NCI-H774 (cell line): ENCODE measurements at regions not wholly inside any gene's neighbourhood (a gene's known extent, or its start where the extent isn't known, plus 50 kb on each side); places are given as distances from the start of the nearest gene placed in this dataset.
"Not testable (repeated sequence)": the region's sequence is repeated elsewhere in the genome, so short reads cannot be mapped to it uniquely, and the experiment has no call there.

Source experiments
- DNase-seq: peaks from one replicate; lab custom pipeline; 2025; lab: John Stamatoyannopoulos, UW

GRCh38 chr14:49367696-49368095 lies 218.5 kb downstream of the RPS29 start:
- DNase-seq: no peak

DNA sequence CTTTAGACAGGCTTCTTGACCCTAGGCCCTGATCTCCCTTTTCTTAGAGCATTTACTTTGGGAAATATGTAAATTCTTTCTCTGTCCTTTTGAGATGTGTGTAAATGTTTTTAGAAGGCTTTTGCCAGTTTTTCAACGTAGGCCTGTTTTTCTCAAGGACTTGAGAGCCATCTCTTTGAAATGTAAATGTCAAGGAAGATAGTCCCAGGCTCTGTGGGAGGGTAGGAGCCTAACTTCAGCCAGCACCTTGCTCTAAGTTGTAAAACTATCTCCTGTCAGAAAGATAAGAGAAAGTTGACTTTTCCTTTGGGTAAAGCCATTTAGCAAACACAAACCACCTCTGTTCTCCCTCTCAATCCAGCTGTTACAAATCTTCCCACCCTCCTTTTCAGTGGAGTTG lies 219.8 kb downstream of the RPS29 start:
- no peak for DNase-seq

DNA sequence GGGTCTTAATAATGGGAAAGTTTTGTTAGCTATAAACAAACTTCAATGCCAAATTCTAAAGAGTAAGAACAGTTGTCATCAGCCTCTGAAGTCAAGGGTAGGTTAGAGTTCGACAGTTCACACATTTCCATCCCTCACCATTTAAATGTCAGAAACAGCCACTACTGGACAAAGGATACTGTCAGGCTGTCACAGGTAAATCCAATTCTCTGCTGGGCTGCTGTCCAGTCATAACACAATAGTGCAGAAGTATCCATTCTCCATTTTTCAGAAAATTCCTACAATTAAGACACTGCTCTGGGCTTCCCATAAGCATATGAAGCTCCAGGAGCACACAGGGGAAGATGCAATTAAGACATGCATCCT lies 221.4 kb downstream of the RPS29 start:
- no peak for DNase-seq

- no peak for DNase-seq
These were observed 222.1 kb downstream of the RPS29 start for GRCh38 chr14:49363821-49364751.

DNA sequence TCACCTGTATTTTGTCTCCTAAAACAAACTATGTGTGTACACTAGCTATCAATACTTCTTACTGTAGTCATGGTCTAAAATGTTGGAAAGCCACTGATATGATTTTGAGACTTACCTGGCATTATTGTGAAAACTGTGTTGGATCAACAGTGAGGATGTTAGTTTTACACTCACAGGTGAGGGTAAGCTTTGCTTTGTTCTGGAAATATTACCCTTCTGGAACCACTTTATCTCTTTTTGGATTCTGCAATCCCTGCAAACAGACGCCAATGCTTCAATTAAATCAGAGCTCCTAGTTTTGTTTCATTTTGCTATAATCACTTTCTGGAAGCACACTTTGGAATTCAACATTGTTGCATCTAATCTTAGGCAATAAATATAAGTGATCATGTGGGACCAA lies 223.3 kb downstream of the RPS29 start:
- no peak for DNase-seq

- DNase-seq: no peak
These were observed 247.1 kb downstream of the RPS29 start for GRCh38 chr14:49339130-49339529.

- DNase-seq: no peak
These were observed 266.4 kb downstream of the RPS29 start for GRCh38 chr14:49319810-49320209.

DNA sequence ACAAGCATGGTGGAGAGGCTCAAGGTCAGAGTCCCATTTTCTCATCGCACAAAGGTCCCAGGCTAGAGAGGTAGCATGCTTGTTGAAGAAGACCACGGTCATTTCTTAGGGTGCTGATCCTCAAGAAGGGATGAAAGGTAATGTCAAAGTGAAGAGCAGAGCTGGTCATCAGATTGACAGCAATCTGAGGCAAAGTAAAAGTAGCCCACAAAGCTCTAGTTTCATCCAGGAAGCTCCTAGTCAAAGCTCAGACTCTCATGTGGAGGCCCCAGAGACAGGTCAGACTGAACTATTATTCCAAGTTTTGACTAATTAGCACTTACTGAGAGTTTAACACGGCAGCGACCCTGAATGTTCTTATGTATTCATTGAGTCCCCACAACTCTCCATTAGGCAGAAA lies 270.6 kb downstream of the RPS29 start:
- no peak for DNase-seq

GRCh38 chr14:49314737-49315136 lies 271.4 kb downstream of the RPS29 start:
- no peak for DNase-seq

DNA sequence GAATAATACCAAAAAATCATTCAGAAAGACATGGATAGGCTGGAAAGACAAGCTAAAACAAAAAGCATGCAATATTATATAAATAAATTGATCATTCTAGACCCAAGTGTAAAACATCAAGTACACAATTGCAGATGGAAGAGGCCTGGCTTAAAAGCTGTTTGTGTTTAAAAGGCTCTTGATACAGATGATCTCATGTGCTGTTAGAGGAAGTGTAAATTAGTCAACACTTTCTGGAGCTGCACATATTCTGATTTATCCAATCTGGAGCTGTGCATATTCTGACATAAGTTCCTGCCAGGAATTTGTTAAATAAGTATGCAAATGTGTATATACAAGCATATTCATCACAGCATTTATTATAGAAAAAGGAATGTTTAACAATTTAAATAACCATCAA lies 273.1 kb downstream of the RPS29 start:
- no peak for DNase-seq

DNA sequence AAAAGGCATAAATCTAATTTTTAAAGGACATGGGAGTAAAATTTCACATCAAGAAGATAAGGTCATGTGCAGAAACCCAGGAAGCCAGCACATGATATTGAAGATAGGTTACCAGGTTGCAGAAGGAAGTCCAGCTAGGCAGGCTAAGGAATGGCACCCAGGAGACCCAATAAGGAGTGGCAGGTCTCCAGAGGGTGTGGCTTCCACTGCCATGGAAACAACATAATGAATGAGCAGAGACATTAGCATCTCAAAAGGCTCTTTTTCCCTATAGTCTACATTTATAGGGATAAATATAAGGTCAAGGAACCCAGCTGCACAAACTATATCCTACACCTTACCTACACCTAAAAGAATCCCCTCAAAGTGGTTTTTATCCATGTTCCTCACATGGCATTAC lies 275.9 kb downstream of the RPS29 start:
- no peak for DNase-seq

GRCh38 chr14:49306152-49306751 lies 279.9 kb downstream of the RPS29 start:
- DNase-seq: no peak

DNA sequence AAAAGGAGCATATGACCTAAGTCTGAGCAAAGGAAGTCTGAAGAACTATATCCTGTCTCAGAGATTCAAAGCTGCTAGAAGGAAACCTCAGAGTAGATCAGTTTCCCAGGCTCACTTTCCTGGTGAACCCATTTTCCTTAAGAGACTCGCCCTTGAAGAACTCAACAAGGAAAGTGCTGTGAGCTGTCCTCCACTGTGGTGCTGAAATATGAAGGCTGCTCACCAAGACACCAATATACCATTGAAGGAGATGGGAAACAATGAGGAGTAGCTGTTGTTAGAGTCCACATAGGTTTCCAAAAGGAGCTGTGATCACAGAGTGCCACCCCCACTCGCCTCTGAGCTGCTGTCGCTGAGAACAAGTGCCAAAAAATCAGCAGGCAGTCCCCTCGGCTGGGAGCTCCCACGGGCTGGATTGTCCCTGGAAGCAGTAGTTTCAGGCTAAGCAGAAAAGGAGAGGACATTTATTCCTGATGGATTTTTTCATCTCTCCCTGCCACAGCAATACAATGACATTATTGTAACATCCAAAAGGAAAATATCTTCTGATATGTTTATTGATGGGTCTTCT lies 282.1 kb downstream of the RPS29 start:
- no peak for DNase-seq

DNA sequence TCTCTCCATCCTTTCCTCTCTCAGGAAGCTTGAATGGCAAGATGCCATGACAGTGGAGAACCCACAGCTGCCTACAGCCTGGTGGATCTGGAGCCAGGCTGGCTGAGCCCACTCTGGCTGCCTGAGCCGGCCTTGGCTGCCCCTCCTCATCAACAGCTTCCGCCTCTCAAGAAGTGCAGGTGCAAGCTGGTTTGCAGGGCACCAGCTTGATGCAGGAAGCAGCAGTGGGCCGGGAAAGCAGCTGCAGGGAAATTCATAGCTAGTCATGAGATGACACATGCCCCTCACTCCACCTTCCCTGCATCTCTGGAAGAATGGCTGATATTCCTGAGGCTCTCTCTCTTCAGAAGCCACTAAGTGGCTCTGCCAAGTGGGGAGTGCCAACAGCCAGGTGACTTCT lies 289.1 kb downstream of the RPS29 start:
- no peak for DNase-seq

- no peak for DNase-seq
These were observed 291.5 kb downstream of the RPS29 start for GRCh38 chr14:49294621-49295148.

DNA sequence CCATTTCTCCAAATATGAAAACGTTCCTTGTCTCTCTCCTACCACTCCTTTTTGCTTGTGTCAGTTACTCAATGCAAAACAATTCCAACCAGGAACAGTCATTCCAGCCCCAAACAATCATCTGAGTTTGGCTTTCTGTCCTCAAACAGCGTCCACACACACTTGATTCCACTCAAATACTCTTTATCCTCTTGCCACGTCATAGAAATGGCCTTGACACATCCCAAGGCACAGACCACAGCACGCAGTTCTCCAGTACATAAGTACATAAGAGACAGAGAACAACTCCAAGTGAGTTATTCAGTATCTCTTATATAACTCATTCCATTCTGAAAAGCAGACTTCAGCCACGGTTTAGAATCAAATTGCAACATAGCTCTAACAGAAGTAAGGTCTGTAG lies 299.2 kb downstream of the RPS29 start:
- no peak for DNase-seq

- DNase-seq: no peak
These were observed 299.8 kb downstream of the RPS29 start for GRCh38 chr14:49286257-49286983.

GRCh38 chr14:49280566-49280965 lies 305.6 kb downstream of the RPS29 start:
- DNase-seq: no peak

GRCh38 chr14:49250517-49250916 lies 335.7 kb downstream of the RPS29 start:
- no peak for DNase-seq

- DNase-seq: no peak
These were observed 336.1 kb downstream of the RPS29 start for GRCh38 chr14:49250109-49250508.

DNA sequence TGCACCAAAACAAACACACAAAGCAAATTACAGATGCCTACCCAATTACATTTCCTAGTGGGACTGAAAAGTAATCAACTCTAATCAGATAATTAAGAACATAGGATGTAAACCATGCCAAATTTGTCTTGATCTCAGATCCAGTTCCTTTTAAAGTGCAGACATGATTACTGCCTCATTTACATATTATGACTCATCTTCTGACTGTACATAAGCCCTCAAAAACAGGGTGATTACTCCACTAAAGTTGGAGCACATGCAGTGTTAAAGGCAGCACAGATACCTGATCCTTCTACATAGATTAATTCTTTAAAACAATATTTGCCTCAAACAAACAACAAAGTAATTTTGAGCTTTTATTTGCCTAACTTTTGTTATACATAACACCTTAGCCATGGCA lies 337.2 kb downstream of the RPS29 start:
- no peak for DNase-seq

DNA sequence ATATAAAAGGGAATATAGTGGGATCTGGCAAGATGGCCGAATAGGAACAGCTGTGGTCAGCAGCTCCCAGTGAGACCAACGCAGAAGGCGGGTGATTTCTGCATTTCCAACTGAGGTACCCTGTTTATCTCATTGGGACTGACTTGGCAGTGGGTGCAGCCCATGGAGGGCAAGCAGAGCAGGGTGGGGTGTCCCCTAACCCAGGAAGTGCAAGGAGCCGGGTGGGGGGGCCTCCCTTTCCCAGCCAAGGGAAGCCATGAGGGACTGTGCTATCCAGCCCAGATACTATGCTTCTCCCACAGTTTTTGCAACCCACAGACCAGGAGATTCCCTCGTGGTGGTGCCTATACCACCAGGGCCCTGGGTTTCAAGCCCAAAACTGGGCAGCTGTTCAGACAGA lies 342.4 kb downstream of the RPS29 start:
- DNase-seq: not testable (repeated sequence)
